ENCODE measurements at regions not wholly inside any gene's neighbourhood (a gene's known extent, or its start where the extent isn't known, plus 50 kb on each side); places are given as distances from the start of the nearest gene placed in this dataset.

DNA sequence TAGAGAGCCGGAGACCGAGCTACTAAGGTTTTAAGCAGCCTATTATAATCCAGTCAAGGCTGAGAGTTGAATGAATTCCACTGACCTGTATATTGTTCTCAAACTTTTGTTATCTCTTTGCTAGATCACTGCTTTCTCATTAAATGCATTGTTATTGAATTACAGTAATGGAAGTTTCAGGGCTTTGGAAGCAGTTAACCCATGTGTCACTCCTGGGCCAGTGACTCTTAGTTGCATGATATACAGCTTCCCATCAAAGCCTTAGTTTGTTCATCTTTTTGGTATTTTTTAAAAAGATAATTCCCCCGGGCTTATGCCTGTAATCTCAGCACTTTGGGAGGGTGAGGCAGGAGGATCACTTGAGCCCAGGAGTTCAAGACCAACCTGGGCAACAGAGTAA, 55.4 kb upstream of the KIAA1217 start:
- DNase-seq (ENCODE audit: low read depth) = no peak
- TF ChIP-seq, protein P1, sequence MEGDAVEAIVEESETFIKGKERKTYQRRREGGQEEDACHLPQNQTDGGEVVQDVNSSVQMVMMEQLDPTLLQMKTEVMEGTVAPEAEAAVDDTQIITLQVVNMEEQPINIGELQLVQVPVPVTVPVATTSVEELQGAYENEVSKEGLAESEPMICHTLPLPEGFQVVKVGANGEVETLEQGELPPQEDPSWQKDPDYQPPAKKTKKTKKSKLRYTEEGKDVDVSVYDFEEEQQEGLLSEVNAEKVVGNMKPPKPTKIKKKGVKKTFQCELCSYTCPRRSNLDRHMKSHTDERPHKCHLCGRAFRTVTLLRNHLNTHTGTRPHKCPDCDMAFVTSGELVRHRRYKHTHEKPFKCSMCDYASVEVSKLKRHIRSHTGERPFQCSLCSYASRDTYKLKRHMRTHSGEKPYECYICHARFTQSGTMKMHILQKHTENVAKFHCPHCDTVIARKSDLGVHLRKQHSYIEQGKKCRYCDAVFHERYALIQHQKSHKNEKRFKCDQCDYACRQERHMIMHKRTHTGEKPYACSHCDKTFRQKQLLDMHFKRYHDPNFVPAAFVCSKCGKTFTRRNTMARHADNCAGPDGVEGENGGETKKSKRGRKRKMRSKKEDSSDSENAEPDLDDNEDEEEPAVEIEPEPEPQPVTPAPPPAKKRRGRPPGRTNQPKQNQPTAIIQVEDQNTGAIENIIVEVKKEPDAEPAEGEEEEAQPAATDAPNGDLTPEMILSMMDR (conservative IDR thresholded peaks at IDR 0.05; ENCODE audit: low read depth, low read length) = no peak
- no peak overlapping the region for H3K4me3 ChIP-seq (ENCODE audit: low read length)

DNA sequence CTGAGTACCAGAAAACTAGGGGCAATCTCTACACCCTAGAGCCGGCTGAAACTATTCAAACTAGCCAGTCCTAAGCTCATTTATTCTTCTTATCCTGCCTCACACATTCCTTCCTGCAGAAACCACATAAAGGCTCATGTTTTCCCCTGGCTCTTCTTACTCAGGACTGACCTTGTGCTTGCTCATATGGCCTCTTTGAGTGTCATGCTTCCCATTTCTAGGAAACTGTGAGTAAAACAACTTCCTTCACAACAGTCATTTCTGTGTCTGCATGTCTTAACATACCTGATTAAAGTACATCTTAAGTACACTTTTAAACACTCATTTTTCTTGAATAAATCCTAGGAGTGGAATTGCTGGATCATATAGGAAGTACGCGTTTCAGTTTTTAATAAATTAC, 52.3 kb upstream of the KIAA1217 start:
- TF ChIP-seq, protein P1 (conservative IDR thresholded peaks at IDR 0.05; ENCODE audit: low read depth, low read length) = no peak
- peak; percentile 4 for DNase-seq (ENCODE audit: low read depth)

DNA sequence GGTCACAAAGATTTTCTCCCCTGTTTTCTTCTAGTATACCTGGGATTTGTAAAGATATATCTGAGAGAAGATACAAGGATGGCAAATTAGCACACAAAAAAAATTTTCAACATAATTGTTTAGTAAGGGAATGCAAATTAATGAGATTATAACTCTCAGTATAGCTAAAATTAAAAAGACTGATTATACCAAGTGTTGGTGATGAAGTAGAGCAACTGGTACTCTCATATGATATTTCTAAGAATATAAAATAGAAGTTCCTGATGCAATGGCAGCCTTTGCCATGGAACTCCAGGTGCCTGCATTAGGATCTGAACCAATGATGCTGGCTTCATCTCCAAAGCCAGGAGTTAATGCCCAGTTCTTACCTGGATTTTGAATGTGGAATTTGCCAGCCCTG, 51.4 kb upstream of the KIAA1217 start:
- H3K4me3 ChIP-seq (ENCODE audit: low read length) = no peak overlapping the region
- no peak for DNase-seq (ENCODE audit: low read depth)

More for the DNA sequence above, 52.3 kb upstream of the KIAA1217 start:
- H3K4me3 ChIP-seq (ENCODE audit: low read length) = no peak overlapping the region

More for the DNA sequence above, 51.4 kb upstream of the KIAA1217 start:
- TF ChIP-seq, protein P1 (conservative IDR thresholded peaks at IDR 0.05; ENCODE audit: low read depth, low read length) = no peak
